Psoas muscle (tissue), 7 donors: ENCODE measurements at regions not wholly inside any gene's neighbourhood (a gene's known extent, or its start where the extent isn't known, plus 50 kb on each side); places are given as distances from the start of the nearest gene placed in this dataset.
"Not testable (repeated sequence)": the region's sequence is repeated elsewhere in the genome, so short reads cannot be mapped to it uniquely, and the experiment has no call there.

Experiments used
- ATAC-seq, 4 donors: fragments of 200-7000 bp; cut with Tn5 transposase; one replicate each; pipeline ENCODE4 v1.9.1; 2020; ENCODE audit warnings: moderate library complexity in 3 of 4, mild to moderate bottlenecking in 2 of 4
- DNase-seq, 2 donors: peaks; one replicate each; pipeline ENCODE4 v3.0.0-alpha.2; 2020
- H3K27ac ChIP-seq: fragments of 200-600 bp; one replicate; pipeline ENCODE4 v1.8.0; 2022
- H3K27me3 ChIP-seq, 3 donors: fragments of 200-600 bp in 1 of 3; one replicate each; pipeline versions ENCODE4 v1.6.1 to v1.8.0; 2013 to 2022; ENCODE audit warnings: low read length in 2 of 3, mild to moderate bottlenecking in 2 of 3, moderate library complexity in 1 of 3; ENCODE audit not compliant: insufficient read depth in 3 of 3
- H3K36me3 ChIP-seq, 2 donors: fragments of 200-600 bp in 1 of 2; one replicate each; pipeline versions ENCODE4 v1.6.1 to v1.8.0; 2013 to 2022; ENCODE audit warnings: low read depth in 1 of 2, mild to moderate bottlenecking in 1 of 2, moderate library complexity in 1 of 2; ENCODE audit not compliant: insufficient read depth in 1 of 2
- H3K4me1 ChIP-seq: fragments of 200-600 bp; one replicate; pipeline ENCODE4 v1.8.0; 2022
- H3K4me3 ChIP-seq: fragments of 200-600 bp; one replicate; pipeline ENCODE4 v1.8.0; 2022; ENCODE audit warnings: mild to moderate bottlenecking
- H3K9me3 ChIP-seq: fragments of 200-600 bp; one replicate; pipeline ENCODE4 v1.8.0; 2022
- CTCF ChIP-seq: fragments of 200-600 bp; IDR thresholded peaks from one replicate; pipeline ENCODE4 v1.8.0; 2022; ENCODE audit warnings: antibody characterized with exemption
- WGBS, 3 donors: extraction: QIAGEN DNeasy Blood & Tissue Kit; methylation state at CpG; one replicate each; pipeline versions ENCODE4 v1.1.6 to v1.1.7; 2013; 5-methylcytosine and 5-hydroxymethylcytosine counted together
- intact Hi-C, 2 donors: fragments of 100-400 bp; cut with DNase I; formaldehyde crosslinking; loops; one replicate each; pipeline versions ENCODE4 v1.11.0 to v1.14.2; 2022
- donor health status: healthy with polysubstance abuse.
- donor health status: DM: no; HTN: no; CAD: no; lungs with moderate emphysema.
- donor health status: Bipolar disorder and iron deficiency.
- donor health status: healthy.
- donor health status: DM: yes; HTN: yes; CAD: no.
- donor health status: DM: no; HTN: no; CAD: no.
- donor health status: DM: yes; HTN: yes; CAD: no.

- 85 to 87% (median 86%) methylated on average over 1 of the region's 1 CpG for WGBS, 3 donors
- intact Hi-C loops: no loop called here
- ATAC-seq: no peak
- H3K4me1 ChIP-seq: no peaks in the 10 kb centered on the region
- H3K27ac ChIP-seq: no peak overlapping the region
- DNase-seq: no peak
- no peaks in the 10 kb centered on the region for H3K27me3 ChIP-seq
- no peak overlapping the region for H3K4me3 ChIP-seq
- TF ChIP-seq CTCF: no peak
- H3K9me3 ChIP-seq: no peaks in the 10 kb centered on the region
- H3K36me3 ChIP-seq: no peaks in the 10 kb centered on the region
Observed at GRCh38 chr3:151520105-151520504, 59.2 kb upstream of the IGSF10 start.

DNA sequence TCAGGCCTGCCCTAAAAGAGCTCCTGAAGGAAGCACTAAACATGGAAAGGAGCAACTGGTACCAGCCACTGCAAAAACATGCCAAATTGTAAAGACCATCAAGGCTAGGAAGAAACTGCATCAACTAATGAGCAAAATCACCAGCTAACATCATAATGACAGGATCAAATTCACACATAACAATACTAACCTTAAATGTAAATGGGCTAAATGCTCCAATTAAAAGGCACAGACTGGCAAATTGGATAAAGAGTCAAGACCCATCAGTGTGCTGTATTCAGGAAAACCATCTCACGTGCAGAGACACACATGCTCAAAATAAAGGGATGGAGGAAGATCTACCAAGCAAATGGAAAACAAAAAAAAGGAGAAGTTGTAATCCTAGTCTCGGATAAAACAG is 50.6 kb upstream of the IGSF10 start:
- H3K4me1 ChIP-seq, intact Hi-C loops, ATAC-seq, H3K27me3 ChIP-seq, H3K4me3 ChIP-seq, DNase-seq, H3K27ac ChIP-seq, H3K36me3 ChIP-seq, H3K9me3 ChIP-seq: not testable (repeated sequence)
- 79 to 92% (median 81%) methylated on average over 2 of the region's 2 CpGs for WGBS, 3 donors
